Bronchial epithelial cell (primary cell): ENCODE measurements at regions not wholly inside any gene's neighbourhood (a gene's known extent, or its start where the extent isn't known, plus 50 kb on each side); places are given as distances from the start of the nearest gene placed in this dataset.

Experiments
- DNase-seq: peaks from one replicate; pipeline ENCODE4 v3.0.0-alpha.2; 2010; ENCODE audit warnings: low read depth
- FAIRE-seq: peaks from 2 replicates; lab custom pipeline; 2011; peaks lifted over from hg19 to GRCh38; lab: Jason Lieb, UNC
- H3K27me3 ChIP-seq: 2 replicates; pipeline ENCODE4 v1.5.1; 2011; ENCODE audit warnings: low read length; ENCODE audit not compliant: control insufficient read depth, insufficient read depth
- H3K36me3 ChIP-seq: 2 replicates; pipeline ENCODE4 v1.5.1; 2011; ENCODE audit warnings: low read length; ENCODE audit not compliant: control insufficient read depth, insufficient read depth
- H3K4me3 ChIP-seq: 2 replicates; pipeline ENCODE4 v1.5.1; 2011; ENCODE audit warnings: mild to moderate bottlenecking, low read depth, low read length, control low read depth
- CTCF ChIP-seq: IDR thresholded peaks from 2 replicates; pipeline ENCODE4 v1.5.1; 2011; ENCODE audit warnings: mild to moderate bottlenecking, moderate library complexity, low read length, control low read depth, inconsistent platforms; ENCODE audit not compliant: insufficient read depth, severe bottlenecking

- Histone ChIP-seq H3K27me3 (no peaks in the 10 kb centered on the region), H3K4me3 (no peak overlapping the region), H3K36me3 (no peaks in the 10 kb centered on the region)
- no peak for DNase-seq
- no peak for FAIRE-seq
- TF ChIP-seq CTCF: no peak
Observed at GRCh38 chr2:239862613-239863012, 162.5 kb downstream of the NDUFA10 start.

GRCh38 chr2:239858179-239858578, 167.0 kb downstream of the NDUFA10 start:
- DNase-seq: no peak
- TF ChIP-seq CTCF: no peak
- Histone ChIP-seq H3K36me3 (no peaks in the 10 kb centered on the region), H3K27me3 (no peaks in the 10 kb centered on the region), H3K4me3 (no peak overlapping the region)
- FAIRE-seq: no peak

GRCh38 chr2:239857591-239857990, 167.6 kb downstream of the NDUFA10 start:
- no peak for DNase-seq
- no peak overlapping the region for H3K4me3 ChIP-seq
- H3K36me3 ChIP-seq: no peaks in the 10 kb centered on the region
- FAIRE-seq: no peak
- H3K27me3 ChIP-seq: no peaks in the 10 kb centered on the region
- no peak for TF ChIP-seq CTCF

- Histone ChIP-seq H3K4me3 (no peak overlapping the region), H3K36me3 (no peaks in the 10 kb centered on the region), H3K27me3 (no peaks in the 10 kb centered on the region)
- FAIRE-seq (no peak), DNase-seq (no peak)
- TF ChIP-seq CTCF: no peak
Observed at GRCh38 chr2:239856620-239857285, 168.4 kb downstream of the NDUFA10 start.

GRCh38 chr2:239855863-239856587, 169.1 kb downstream of the NDUFA10 start:
- no peaks in the 10 kb centered on the region for H3K27me3 ChIP-seq
- no peaks in the 10 kb centered on the region for H3K36me3 ChIP-seq
- no peak for TF ChIP-seq CTCF
- DNase-seq (no peak), FAIRE-seq (no peak)
- H3K4me3 ChIP-seq: no peak overlapping the region
